Mammary epithelial cell (primary cell): ENCODE measurements at regions not wholly inside any gene's neighbourhood (a gene's known extent, or its start where the extent isn't known, plus 50 kb on each side); places are given as distances from the start of the nearest gene placed in this dataset.

ENCODE experiments used
- CTCF ChIP-seq, 2 donors: IDR thresholded peaks in 1 of 2; conservative IDR thresholded peaks in 1 of 2; 2 replicates each; pipeline ENCODE4 v1.5.1; 2011 to 2012; ENCODE audit warnings: inconsistent platforms in 2 of 2, low read length in 2 of 2, mild to moderate bottlenecking in 2 of 2, control low read depth in 1 of 2, low read depth in 1 of 2; ENCODE audit not compliant: insufficient read depth in 1 of 2; ENCODE audit errors: extremely low read depth in 1 of 2
- EZH2 ChIP-seq: IDR thresholded peaks from 2 replicates; pipeline ENCODE4 v1.6.1; 2012; ENCODE audit warnings: low read length, inconsistent platforms, borderline replicate concordance

GRCh38 chr9:82706786-82707185, 356.2 kb downstream of the RASEF start:
- TF ChIP-seq EZH2 (no peak), CTCF (conservative IDR thresholded peaks at IDR 0.05 in 1 of 2, IDR thresholded peaks at IDR 0.05 in 1 of 2; ENCODE audit: extremely low read depth in 1 of 2, insufficient read depth in 1 of 2, low read depth in 1 of 2, low read length in 2 of 2) (no peak)
